Thyroid gland (tissue), 4 donors: ENCODE measurements at regions not wholly inside any gene's neighbourhood (a gene's known extent, or its start where the extent isn't known, plus 50 kb on each side); places are given as distances from the start of the nearest gene placed in this dataset.

Source experiments
- POLR2A ChIP-seq, 2 donors: fragments of 450-650 bp; IDR thresholded peaks; one replicate each; pipeline ENCODE4 v1.6.1; 2017; ENCODE audit warnings: antibody characterized with exemption in 2 of 2, mild to moderate bottlenecking in 2 of 2, moderate library complexity in 1 of 2
- TF ChIP-seq, protein P1 (sequence below), 6 experiments: fragments of 200-600 bp in 3 of 6; fragments of 450-650 bp in 3 of 6; sonication (generic) in 3 of 6; IDR thresholded peaks; one replicate each; pipeline ENCODE4 v1.5.1; 2016 to 2019; ENCODE audit warnings: antibody characterized with exemption in 6 of 6, mild to moderate bottlenecking in 2 of 6, inconsistent platforms in 1 of 6, moderate library complexity in 1 of 6

DNA sequence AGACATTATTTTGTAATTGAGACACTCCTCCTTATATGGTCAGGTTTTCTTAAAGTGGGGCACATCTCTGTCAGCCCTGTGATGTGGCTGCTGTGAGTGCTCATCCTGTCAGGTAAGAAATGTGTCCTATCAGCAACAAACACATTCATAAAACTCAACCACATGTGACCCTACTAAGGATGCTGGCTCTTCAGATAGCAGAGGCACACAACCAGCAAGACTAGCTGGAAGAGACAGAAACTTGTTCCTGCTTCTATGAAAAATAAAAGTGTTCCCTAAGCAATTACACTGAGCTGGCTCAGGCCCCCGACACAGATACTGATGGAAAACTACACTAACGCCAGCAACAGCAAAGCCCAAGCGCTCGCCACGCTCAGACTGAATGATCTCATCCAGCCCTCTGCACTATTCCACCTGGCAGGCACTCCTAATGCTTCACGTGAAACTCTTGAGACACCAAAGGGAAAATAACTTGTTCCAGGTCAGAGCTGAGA is 49.8 kb upstream of the CYP2D6 start:
- TF ChIP-seq, protein P1, sequence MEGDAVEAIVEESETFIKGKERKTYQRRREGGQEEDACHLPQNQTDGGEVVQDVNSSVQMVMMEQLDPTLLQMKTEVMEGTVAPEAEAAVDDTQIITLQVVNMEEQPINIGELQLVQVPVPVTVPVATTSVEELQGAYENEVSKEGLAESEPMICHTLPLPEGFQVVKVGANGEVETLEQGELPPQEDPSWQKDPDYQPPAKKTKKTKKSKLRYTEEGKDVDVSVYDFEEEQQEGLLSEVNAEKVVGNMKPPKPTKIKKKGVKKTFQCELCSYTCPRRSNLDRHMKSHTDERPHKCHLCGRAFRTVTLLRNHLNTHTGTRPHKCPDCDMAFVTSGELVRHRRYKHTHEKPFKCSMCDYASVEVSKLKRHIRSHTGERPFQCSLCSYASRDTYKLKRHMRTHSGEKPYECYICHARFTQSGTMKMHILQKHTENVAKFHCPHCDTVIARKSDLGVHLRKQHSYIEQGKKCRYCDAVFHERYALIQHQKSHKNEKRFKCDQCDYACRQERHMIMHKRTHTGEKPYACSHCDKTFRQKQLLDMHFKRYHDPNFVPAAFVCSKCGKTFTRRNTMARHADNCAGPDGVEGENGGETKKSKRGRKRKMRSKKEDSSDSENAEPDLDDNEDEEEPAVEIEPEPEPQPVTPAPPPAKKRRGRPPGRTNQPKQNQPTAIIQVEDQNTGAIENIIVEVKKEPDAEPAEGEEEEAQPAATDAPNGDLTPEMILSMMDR (IDR thresholded peaks at IDR 0.05) = no peak
- no peak for TF ChIP-seq POLR2A (IDR thresholded peaks at IDR 0.05)
